ENCODE measurements at regions not wholly inside any gene's neighbourhood (a gene's known extent, or its start where the extent isn't known, plus 50 kb on each side); places are given as distances from the start of the nearest gene placed in this dataset.
"Not testable (repeated sequence)": the region's sequence is repeated elsewhere in the genome, so short reads cannot be mapped to it uniquely, and the experiment has no call there.

DNA sequence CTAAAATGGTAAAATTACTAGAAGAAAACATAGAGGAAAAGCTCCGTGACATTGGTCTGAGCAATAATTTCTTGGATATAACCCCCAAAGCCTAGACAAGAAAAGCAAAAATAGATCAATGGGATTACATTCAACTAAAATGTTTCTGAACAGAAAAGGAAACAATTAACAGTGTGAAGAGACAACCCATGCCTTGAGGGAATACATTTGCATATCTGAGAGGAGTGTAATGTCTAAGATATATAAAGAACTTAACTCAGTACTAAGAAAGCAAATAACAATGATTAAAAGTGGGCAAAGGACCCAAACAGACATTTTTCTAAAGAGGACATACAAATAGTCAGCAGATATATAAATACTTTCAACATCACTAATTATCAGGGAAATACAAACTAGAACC lies 206.2 kb downstream of the VAPA start:
- no peak for DNase-seq (ENCODE audit: low read depth in 2 of 2)

DNA sequence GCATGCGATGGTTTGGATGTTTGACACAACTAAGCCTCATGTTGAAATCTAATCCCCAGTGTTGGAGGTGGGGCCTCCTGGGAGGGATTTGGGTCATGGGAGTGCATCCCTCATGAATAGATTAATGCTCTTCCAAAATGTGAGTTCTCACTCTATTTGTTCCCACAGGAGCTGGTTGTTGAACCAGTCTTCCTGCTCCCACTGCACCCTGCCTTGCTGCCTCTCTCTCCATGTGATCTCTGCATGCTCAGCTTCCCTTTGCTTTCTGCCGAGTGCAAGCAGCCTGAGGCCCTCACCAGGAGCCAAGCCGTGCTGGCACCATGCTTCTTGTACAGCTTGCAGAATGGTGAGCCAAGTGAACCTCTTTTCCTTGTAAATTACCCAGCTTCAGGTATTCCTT lies 206.8 kb downstream of the VAPA start:
- no peak for DNase-seq (ENCODE audit: low read depth in 2 of 2)

DNA sequence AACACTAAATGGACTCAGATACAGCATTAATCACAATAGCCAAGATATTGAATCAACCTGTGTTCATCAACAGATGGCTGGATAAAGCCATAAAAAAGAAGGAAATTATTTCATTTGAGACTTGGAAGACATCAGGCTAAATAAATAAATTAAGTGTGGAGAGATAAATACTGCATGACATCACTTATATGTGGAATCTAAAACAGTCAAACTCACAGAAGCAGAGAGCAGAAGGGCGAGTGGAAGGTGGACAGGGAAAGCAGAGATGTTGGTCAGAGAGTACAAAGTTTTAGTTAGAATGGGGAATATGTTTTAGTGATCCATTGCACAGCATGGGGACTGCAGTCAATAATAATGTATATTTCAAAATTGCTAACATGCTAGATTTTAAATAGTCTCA lies 207.2 kb downstream of the VAPA start:
- no peak for DNase-seq (ENCODE audit: low read depth in 2 of 2)

DNA sequence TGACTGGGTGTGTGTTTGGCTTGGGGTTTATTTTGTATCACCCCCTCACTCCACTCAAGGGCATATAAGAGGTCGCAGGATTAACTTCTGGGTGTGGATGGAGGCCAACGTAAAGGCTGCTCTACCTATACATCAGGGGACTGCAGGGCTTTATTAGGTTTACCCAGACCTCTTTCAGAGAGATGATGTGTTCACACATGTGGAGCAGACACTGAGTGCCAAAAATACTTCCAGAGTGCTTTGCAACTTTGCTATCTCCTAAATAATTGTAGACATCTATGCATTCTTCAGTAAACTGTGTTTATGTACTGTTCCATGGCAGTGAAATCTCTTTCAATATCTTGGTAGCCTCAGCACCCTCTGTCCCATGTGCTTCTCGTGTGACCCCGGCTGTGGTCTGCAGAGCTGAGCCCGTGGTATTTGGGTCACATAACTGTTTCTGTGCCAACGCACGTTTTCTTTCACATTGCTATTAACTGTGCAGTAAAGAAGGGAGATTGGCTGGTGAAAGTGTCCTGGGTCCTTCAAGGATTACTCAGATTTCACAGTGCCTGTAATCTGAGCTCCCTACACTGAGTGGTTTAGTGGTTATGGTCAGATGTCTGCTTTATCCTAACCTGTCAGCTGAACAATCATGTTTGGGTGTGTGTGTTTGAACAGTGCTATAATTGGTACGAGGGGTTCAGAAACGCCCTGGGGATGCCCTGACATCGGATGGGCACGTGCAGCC lies 208.1 kb downstream of the VAPA start:
- DNase-seq (ENCODE audit: low read depth in 2 of 2): no peak

DNA sequence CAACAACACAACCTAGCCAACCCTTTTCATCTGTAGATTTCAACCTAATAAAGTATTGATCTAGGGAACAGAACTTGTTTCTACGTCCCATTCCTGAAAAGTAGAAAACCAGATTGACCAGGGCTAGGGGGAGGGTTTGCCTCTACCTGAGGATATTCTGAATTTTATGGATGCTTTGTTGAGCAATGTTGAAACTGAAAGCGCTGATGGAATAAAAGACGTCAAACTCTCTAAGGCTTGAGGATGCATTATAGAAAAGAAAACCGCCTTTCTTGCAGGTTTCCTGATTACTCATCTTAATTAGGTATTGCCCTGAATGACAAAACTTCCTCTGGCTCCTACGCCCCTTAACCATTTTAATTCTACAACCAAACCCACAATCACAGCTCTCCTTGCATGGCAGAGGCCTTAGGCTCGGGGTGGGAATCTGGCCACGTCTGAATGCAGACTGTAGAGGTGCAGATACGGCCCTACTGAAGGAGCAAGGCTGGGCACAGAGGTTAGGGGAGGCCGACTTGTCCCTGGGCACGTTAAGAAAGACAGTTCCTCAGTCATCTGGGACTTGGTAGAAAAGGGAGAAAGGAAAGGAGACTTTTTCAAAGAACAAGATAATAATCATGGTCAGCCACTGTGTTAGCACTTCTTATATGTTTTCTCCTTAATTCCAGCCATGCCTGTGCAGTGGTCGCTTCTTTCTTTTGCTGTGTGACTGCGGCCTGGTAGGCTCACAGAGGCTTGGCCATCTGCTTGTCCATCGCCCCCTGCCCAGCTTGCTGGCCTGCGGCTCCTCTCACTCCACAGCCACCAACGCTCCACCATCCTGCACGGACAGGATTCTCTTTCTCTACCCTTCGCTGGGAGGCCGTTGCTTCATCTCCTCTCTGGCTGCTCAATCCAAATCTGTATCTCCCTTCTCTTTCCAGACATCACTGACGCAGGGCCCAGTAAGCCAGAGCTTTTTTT lies 209.5 kb downstream of the VAPA start:
- no peak for DNase-seq (ENCODE audit: low read depth in 2 of 2)

DNA sequence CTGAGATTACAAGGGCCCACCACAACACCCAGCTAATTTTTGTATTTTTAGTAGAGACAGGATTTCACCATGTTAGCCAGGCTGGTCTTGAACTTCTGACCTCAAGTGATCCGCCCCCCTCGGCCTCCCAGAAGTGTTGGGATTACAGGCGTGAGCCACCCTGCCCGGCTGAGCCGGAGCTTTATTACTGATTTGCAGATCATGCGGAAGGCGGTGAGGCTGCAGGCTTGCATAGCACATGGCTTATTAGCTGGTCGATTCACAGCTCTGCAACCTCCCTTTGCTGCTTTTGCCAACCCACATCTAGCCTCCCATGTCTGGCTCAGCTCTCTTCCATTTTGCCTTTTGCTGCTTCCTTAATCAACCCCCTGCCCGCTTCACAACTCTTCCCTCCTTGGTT lies 210.3 kb downstream of the VAPA start:
- DNase-seq (ENCODE audit: low read depth in 2 of 2): no peak

DNA sequence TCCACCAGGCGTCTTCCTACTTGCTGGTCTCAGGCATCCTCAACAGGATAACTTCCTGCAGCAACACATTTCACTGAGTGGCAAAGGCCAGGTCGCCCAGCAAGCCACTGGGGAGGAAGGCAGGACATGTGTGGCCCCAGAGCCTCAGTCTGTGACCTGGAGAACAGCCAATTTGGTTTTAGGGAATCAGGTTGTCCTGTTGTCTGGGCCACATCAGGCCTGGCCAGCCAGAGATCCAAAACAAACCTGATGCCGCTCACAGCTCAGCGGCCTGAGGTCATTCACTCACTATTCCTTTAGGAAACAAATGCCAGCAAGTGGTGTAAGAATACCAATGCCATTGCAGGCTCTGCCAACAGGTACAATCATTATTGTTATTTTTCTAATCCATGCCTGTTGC lies 210.7 kb downstream of the VAPA start:
- DNase-seq (ENCODE audit: low read depth in 2 of 2): no peak

DNA sequence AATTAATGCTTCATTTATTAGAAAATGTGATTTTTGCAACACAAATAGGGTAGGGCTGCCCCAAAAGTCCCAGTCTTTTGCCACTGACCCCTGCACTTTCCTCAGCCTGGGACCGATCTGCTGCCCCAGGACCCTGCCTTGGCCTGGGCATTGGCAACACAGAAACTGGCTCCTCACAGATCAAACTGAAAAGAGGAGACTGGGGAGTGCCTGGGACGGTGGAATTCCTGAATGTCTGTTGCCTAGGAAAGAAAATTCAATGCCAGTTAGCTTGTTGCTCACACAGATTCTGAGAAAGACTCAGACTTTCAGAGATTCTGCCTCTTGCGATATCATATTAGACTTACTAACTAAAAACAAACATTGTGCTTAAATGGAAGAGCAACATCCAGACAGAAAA lies 211.2 kb downstream of the VAPA start:
- no peak for DNase-seq (ENCODE audit: low read depth in 2 of 2)

DNA sequence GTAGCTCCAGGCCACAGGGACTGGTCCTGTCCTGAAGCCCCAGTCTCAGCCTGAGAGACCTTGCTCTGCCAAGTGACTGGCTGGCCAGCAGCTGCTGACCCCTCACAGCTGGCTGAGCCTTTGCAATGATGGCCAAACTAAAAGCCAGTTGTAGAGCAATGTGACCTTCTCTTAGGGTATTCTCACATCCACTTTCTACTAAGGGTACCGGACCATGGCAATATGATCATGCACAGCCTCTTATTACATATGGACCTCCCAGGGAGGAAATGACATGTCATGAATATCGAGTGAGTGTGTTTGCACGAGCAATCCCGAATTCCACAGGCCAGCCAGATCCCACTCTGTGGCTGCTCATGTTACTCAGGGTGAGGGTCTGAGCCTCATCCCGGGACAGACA lies 213.9 kb downstream of the VAPA start:
- DNase-seq (ENCODE audit: low read depth in 2 of 2): no peak

DNA sequence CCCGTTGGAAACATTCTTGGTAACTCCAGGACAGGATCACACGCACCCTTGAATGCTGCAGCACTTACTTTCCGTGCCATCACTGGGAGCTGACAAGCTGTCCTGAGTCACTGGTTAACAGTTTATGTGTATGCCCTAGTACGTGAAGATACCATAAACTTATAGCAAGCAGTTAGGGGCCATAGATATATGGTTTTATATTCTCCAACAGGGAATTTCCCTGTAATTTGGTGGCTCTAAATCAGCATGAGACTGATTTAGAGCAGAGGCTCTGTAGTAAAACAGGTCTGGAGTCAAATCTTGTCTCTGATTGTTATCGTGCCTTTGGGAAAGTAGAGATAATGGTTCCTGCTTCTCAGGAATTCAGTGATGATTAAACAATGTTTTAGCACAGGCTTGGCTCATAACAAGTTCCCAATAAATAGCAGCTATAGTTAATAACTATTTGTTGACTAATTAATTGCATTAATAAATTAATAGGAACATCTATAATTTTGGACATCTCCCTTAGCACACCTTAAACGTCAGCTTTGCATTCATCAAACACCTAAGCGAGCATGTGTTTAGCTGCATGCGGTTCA lies 215.2 kb downstream of the VAPA start:
- no peak for DNase-seq (ENCODE audit: low read depth in 2 of 2)

DNA sequence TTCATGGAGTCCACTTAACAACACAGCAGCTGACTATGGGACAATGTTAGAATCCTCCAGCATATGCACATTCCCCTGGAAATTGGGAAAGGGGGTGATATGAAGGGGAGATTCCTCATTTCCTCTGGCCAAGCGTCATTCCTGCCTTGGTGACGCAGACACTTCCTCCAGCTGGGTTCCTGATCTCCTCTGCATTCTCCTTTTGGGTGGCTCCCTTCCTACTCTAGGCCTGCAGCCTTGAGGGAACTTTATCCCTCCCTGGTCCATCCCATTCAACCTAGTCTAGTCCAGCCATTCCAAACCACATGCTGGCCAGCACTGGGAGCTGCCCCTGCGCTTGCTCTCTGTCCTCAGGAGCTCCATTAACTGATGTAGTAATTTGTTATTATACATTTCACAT lies 216.8 kb downstream of the VAPA start:
- no peak for DNase-seq (ENCODE audit: low read depth in 2 of 2)

DNA sequence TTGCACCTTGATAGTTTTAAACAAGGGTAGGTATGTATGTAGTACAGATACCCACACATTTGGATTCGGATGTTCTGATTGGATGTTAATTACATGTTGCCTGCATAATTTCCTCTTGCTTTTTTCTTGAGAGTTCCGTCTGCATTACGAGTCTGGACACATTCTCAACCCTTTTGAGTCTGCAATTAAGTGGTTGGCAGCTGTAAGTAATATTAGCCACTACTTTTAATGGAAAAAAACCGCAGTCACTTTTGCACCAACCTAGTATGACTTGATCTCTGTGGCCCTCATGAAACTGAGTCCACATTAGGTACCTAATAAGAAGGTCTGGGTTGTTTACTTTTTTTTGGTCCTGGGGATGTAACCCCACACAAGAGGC lies 217.3 kb downstream of the VAPA start:
- no peak for DNase-seq (ENCODE audit: low read depth in 2 of 2)

DNA sequence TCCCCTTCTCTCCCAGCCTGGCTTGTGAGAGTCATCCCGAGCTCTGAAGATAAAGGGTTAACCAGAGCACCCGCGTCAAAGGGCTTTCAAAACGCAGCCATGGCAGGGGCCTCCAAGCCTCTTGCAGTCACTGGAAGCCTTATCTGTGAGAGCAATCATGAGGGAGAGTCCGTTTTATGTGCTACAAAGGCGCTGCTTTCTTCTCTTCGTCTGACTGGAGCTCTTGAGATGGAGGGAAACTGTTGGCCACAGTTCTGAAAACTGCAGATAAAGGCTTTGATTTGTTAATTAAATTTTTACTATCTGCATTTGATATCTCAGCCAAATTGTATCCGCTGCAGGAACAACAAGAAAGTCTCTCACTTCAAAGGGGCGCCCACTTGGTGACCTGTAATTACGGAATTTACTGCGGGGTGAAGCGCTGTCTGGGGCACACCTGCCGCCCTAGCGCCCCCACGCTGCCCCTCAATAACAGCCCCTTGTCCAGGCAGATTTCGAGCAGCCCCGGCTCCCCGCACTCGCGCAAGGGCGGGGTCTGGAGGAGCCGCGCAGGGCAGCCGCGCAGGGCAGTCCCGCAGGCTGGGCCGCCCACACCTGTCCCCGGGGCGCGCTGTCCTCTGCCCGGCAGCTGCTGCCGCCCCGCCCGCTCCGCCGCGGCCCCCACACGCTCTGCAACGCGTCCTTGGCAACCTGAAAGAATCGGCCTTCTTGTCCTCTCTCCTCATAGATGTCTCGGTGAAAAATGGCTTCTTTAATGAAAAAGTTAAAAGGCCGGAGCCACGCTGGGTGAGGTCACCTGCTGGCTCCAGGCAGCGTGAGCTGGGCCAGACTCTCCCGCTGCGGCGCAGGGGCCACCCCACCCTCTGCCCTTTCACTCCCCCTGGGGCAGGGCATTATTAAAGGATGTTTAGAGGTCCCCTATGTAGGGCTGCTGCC lies 217.9 kb downstream of the VAPA start:
- DNase-seq (ENCODE audit: low read depth in 2 of 2): no peak

DNA sequence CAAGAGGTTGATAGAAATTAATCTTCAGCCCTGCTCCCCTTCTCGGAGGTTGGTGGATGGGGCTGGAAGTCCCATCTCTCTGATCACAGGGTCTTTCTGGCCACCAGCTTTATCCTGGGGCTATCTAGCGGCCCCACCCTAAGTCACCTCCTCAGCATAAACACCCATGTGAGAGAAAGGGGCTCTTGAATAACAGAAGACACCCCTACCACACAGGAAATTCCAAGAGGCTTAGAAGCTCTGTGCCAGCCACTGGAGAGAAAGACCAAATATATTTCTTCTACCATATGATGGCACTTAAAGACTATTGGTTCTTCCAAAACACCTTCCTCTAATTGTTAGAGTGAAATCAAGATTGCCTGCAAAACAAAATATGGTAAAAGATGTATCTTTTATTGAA lies 219.7 kb downstream of the VAPA start:
- DNase-seq (ENCODE audit: low read depth in 2 of 2): no peak

DNA sequence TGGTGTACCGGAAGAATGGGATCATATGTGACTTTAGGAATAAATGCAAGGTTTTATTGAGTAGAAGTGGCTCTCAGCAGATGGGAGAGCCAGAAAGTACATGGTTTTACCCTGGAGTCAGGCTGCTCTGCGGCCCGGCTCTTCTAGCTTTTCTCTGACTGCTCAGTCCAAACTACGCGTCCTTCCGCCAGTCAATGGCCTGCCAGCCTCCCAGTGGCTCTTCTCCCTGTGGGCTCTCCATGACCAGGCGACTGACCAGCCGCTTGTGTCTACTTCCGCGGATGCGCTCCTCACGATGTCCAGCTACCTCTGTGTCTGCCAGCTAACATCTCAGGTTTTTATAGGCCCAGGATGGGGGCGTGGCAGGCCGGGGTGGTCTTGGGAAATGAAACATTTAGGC lies 220.4 kb downstream of the VAPA start:
- no peak for DNase-seq (ENCODE audit: low read depth in 2 of 2)

DNA sequence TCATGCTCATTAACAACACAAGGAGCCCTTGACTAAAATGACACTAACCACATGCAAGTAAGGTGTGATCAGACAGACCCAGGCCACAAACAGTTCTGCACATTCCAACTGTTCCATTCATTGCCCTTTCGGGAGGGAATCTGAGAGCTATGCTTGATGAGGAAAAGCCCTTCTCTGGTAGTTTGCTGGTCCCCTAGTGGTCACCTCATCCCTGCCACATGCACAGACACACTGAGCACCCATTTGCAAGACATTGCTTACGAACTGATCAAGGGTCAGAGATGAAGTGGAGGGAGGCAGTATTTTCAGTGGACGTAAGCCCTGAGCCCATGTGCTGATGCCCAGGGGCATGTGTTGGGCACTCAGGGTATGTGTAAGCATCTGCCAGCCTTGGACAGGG lies 220.9 kb downstream of the VAPA start:
- not testable (repeated sequence) for DNase-seq (ENCODE audit: low read depth in 2 of 2)

DNA sequence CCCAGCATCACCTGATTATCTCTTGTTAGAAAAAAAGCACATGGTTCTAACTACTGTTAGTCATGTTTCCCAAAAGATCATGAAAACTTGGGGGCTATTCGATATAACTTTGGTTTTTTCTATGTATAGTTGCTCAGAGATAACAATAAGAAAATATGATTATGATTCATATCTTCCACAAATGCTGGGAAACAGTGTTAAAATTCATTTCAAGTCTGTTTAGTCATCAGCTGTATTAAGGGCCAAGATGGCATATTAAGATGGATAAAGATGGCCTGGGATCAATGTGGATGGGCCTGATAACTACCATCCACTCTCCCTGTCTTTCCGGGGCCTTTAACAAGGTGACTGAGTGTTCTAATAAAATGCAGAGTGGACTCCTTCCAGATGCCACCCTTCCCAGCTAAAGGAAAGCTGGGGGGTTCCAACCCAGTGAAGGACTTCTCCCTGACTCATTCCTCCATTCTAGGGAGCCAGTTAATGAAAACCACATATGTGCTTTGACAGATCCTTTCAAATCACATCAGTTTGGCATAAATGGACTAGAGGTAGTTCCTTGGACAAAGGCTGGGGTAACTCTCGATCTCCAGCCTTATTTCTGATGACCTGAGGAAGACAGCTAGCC lies 221.6 kb downstream of the VAPA start:
- no peak for DNase-seq (ENCODE audit: low read depth in 2 of 2)

DNA sequence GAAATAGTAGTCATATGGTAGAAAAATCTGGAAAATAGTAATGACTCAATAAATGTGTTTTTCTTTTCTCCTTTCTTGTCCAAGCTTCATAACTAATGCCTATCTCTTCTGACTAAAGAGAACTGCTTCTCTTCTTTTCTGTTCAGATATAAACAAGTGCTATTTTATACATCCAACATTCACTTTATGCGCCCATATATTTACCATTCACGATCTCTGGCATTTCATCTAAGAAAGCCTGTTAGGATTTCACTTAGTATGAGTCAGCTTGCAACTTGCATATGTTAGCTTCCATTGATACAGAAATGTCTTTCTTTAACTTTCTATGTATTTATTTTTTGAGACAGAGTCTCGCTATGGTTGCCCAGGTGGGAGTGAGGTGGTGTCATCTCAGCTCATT lies 224.9 kb downstream of the VAPA start:
- DNase-seq (ENCODE audit: low read depth in 2 of 2): no peak

DNA sequence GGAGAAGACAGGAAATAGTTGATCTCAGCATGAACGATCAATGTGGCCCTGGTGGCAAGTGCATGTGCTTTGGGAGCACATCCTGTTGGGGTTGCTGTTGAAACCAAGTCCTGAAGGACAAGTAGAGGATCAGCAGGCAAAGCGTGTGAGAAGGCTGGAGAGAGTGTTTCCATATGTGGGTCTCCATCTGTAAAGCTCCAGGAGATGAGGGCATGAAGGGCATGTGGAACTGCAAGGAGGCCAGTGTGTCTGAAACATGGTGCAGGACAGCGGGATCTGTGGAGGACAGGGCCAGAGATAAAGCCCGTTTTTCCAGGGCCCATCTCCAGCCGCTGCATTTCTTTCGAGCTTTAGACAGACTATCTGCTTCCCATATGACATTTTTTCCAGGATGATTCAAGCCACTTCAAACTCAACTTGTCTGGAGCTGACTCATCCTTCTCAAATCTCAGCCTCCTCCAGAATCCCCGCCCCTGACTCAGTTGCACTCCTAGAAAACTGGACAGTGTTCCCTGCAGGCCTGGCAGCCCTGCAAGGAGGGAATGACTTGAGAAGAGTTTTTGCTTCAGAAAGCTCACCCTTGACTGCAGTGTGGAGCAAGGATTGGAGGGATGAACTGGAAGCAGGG lies 226.1 kb downstream of the VAPA start:
- no peak for DNase-seq (ENCODE audit: low read depth in 2 of 2)

DNA sequence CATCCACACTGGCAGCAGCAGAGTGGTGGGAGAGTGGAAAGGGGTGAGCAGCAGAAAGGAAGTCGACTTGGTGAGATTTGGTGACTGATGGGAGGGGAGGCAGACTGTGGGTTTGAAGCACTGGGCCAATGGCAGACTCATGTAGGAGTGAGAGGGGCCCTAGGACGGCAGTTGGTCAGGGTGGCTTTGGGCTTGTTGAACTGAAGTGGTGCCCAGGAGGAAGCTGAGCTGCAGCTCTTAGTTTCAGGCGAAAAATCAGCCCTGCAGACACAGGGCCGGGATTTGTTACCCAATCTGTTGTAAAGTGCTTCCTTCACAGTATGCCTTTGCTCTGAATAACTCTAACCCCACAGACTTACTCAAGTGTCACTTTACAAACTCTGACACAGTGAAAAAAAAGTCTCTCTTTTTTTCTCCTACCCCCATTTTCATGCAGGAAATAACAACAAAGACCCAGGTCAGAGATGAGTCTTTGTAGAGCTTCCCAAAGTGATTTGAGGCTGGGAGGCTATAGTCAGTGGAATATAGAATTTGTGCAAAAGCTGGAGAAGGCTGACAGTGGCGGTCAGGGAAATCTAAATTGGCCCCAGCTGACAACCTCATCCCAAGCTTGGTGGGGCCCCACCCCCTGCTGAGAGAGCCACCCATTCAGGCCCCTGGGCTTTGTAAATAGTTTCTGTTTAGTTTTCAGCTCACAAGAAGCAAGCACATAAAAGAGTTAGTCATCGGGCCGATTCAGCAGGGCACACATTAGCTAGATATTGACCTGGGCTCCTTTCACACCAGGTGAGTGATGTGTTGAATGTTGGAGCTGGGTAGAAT lies 226.9 kb downstream of the VAPA start:
- no peak for DNase-seq (ENCODE audit: low read depth in 2 of 2)

All from dermis microvascular lymphatic vessel endothelial cell (primary cell).